H1 (cell line): ENCODE measurements at regions not wholly inside any gene's neighbourhood (a gene's known extent, or its start where the extent isn't known, plus 50 kb on each side); places are given as distances from the start of the nearest gene placed in this dataset.

Experiments
- CTCF ChIA-PET: fragments of 300-600 bp; sonication (Branson Sonifier 250); formaldehyde crosslinking; loops from one replicate; lab custom pipeline; 2021; ENCODE audit not compliant: partially characterized antibody; lab: Charles Lee
- POLR2A ChIA-PET: fragments of 300-600 bp; sonication (Branson Sonifier 250); formaldehyde crosslinking; loops from one replicate; lab custom pipeline; 2021; ENCODE audit warnings: inconsistent platforms; ENCODE audit not compliant: partially characterized antibody; lab: Charles Lee
- DNase-seq, 2 experiments: peaks; one replicate each; pipeline versions ENCODE4 v3.0.0 to v3.0.0-alpha.2; 2010 to 2022; ENCODE audit warnings: low spot score in 2 of 2, low read depth in 1 of 2, mixed read lengths in 1 of 2
- FAIRE-seq: peaks from 2 replicates; lab custom pipeline; 2011; peaks lifted over from hg19 to GRCh38; lab: Jason Lieb, UNC
- H2AFZ ChIP-seq: 2 replicates; pipeline ENCODE4 v1.8.1; 2012; ENCODE audit warnings: low read length, inconsistent platforms
- H2AK5ac ChIP-seq: 2 replicates; pipeline ENCODE4 v1.6.1; 2013; ENCODE audit warnings: low read depth, low read length
- H2BK120ac ChIP-seq: replicated peaks from 2 replicates; pipeline ENCODE3; 2013; ENCODE audit warnings: low read depth, low read length, inconsistent platforms
- H2BK12ac ChIP-seq: 2 replicates; pipeline ENCODE4 v1.6.1; 2013; ENCODE audit warnings: low read depth, low read length
- H2BK15ac ChIP-seq: 2 replicates; pipeline ENCODE4 v1.6.1; 2013; ENCODE audit warnings: low read length
- H2BK20ac ChIP-seq: 2 replicates; pipeline ENCODE4 v1.6.1; 2013; ENCODE audit warnings: low read length
- H2BK5ac ChIP-seq: 2 replicates; pipeline ENCODE4 v1.6.1; 2013; ENCODE audit warnings: low read depth, low read length
- H3K14ac ChIP-seq: 2 replicates; pipeline ENCODE4 v1.6.1; 2013; ENCODE audit warnings: inconsistent platforms; ENCODE audit not compliant: insufficient read length
- H3K18ac ChIP-seq: 2 replicates; pipeline ENCODE4 v1.6.1; 2013; ENCODE audit warnings: low read length; ENCODE audit errors: extremely low read depth
- H3K23ac ChIP-seq: 2 replicates; pipeline ENCODE4 v1.6.1; 2013; ENCODE audit warnings: inconsistent platforms; ENCODE audit not compliant: insufficient read length
- H3K23me2 ChIP-seq: 2 replicates; pipeline ENCODE4 v1.6.1; 2013; ENCODE audit warnings: low read depth, low read length
- H3K27ac ChIP-seq: 2 replicates; pipeline ENCODE4 v1.6.1; 2011; ENCODE audit warnings: low read depth, low read length, inconsistent platforms
- H3K27me3 ChIP-seq, 4 experiments: replicated peaks in 1 of 4; 1 replicate in 1 of 4; 2 replicates in 3 of 4; pipeline versions ENCODE4 v1.6.1 to v1.8.1; 2011 to 2013; ENCODE audit warnings: low read length in 3 of 4, mild to moderate bottlenecking in 3 of 4, inconsistent platforms in 2 of 4, mixed read lengths in 2 of 4, moderate library complexity in 1 of 4; ENCODE audit not compliant: control insufficient read depth in 3 of 4, insufficient read depth in 3 of 4; ENCODE audit errors: extremely low read depth in 1 of 4
- H3K36me3 ChIP-seq, 4 experiments: 2 replicates each; pipeline versions ENCODE4 v1.6.1 to v1.8.1; 2011 to 2013; ENCODE audit warnings: mild to moderate bottlenecking in 4 of 4, low read length in 3 of 4, moderate library complexity in 2 of 4, control low read depth in 1 of 4, inconsistent platforms in 1 of 4; ENCODE audit not compliant: insufficient read depth in 4 of 4, control insufficient read depth in 2 of 4
- H3K4ac ChIP-seq: replicated peaks from 2 replicates; pipeline ENCODE3; 2013; ENCODE audit warnings: low read length, low read depth, mixed read lengths, inconsistent platforms; ENCODE audit not compliant: insufficient read length
- H3K4me1 ChIP-seq, 4 experiments: replicated peaks in 1 of 4; 1 replicate in 1 of 4; 2 replicates in 3 of 4; pipeline versions ENCODE4 v1.6.1 to v1.8.1; 2011 to 2013; ENCODE audit warnings: low read length in 3 of 4, inconsistent platforms in 2 of 4, mixed read lengths in 1 of 4; ENCODE audit not compliant: insufficient read depth in 4 of 4, control insufficient read depth in 3 of 4
- H3K4me2 ChIP-seq, 2 experiments: 2 replicates each; pipeline versions ENCODE4 v1.6.1 to v1.8.1; 2011 to 2013; ENCODE audit warnings: low read depth in 2 of 2, low read length in 2 of 2, control low read depth in 1 of 2, inconsistent platforms in 1 of 2, mild to moderate bottlenecking in 1 of 2; ENCODE audit not compliant: insufficient read depth in 1 of 2
- H3K4me3 ChIP-seq, 4 experiments: fragments of 200-600, 300-600 bp in 1 of 4; sonication (generic), shearing (Covaris generic), sonication (Bioruptor Twin) in 1 of 4; 2 replicates each; pipeline versions ENCODE4 v1.5.1 to v1.8.1; 2011 to 2016; ENCODE audit warnings: low read length in 4 of 4, low read depth in 3 of 4, control low read depth in 2 of 4, inconsistent platforms in 2 of 4, mild to moderate bottlenecking in 2 of 4, mixed read lengths in 1 of 4, moderate library complexity in 1 of 4; ENCODE audit not compliant: insufficient read depth in 2 of 4; ENCODE audit errors: extremely low read depth in 1 of 4
- H3K56ac ChIP-seq: replicated peaks from 2 replicates; pipeline ENCODE3; 2013; ENCODE audit warnings: low read depth, mild to moderate bottlenecking, mixed read lengths, low read length, inconsistent platforms; ENCODE audit not compliant: insufficient read length
- H3K79me1 ChIP-seq: 2 replicates; pipeline ENCODE4 v1.6.1; 2013; ENCODE audit warnings: low read depth, low read length, control low read depth
- H3K79me2 ChIP-seq, 2 experiments: 2 replicates each; pipeline versions ENCODE4 v1.6.1 to v1.8.1; 2012 to 2013; ENCODE audit warnings: low read length in 2 of 2, mild to moderate bottlenecking in 2 of 2, inconsistent platforms in 1 of 2; ENCODE audit not compliant: insufficient read depth in 2 of 2, control insufficient read depth in 1 of 2
- H3K9ac ChIP-seq, 4 experiments: replicated peaks in 1 of 4; 1 replicate in 1 of 4; 2 replicates in 3 of 4; pipeline versions ENCODE4 v1.6.1 to v1.8.1; 2011 to 2013; ENCODE audit warnings: low read depth in 3 of 4, low read length in 3 of 4, control low read depth in 2 of 4, mild to moderate bottlenecking in 2 of 4, moderate library complexity in 2 of 4, inconsistent platforms in 1 of 4; ENCODE audit errors: extremely low read depth in 1 of 4
- H3K9me3 ChIP-seq, 2 experiments: 2 replicates each; pipeline versions ENCODE4 v1.6.1 to v1.8.1; 2012 to 2013; ENCODE audit warnings: mild to moderate bottlenecking in 2 of 2, moderate library complexity in 2 of 2, control low read depth in 1 of 2, inconsistent platforms in 1 of 2, low read depth in 1 of 2, low read length in 1 of 2, mixed read lengths in 1 of 2; ENCODE audit not compliant: insufficient read depth in 2 of 2
- H4K20me1 ChIP-seq, 2 experiments: replicated peaks in 1 of 2; 2 replicates each; pipeline versions ENCODE3 to v1.8.1; 2011 to 2013; ENCODE audit warnings: inconsistent platforms in 2 of 2, low read length in 2 of 2, mild to moderate bottlenecking in 1 of 2; ENCODE audit not compliant: insufficient read depth in 2 of 2, control insufficient read depth in 1 of 2
- H4K5ac ChIP-seq: 2 replicates; pipeline ENCODE4 v1.6.1; 2013; ENCODE audit warnings: low read length, low read depth, mixed read lengths, inconsistent platforms; ENCODE audit not compliant: insufficient read length
- H4K8ac ChIP-seq: 2 replicates; pipeline ENCODE4 v1.8.0; 2013; ENCODE audit warnings: mild to moderate bottlenecking, moderate library complexity, low read length, inconsistent platforms; ENCODE audit not compliant: insufficient read depth; ENCODE audit errors: extremely low read depth
- H4K91ac ChIP-seq: replicated peaks from 2 replicates; pipeline ENCODE3; 2013; ENCODE audit warnings: low read length, mixed read lengths, inconsistent platforms; ENCODE audit not compliant: insufficient read length
- ASH2L ChIP-seq: fragments of 200-600, 300-600 bp; sonication (generic); IDR thresholded peaks from one replicate; pipeline ENCODE4 v1.7.1; 2017; ENCODE audit warnings: low read length
- CBX5 ChIP-seq: fragments of 300-800, 300-1000 bp; sonication (generic); IDR thresholded peaks from 2 replicates; pipeline ENCODE4 v1.7.1; 2016; ENCODE audit warnings: antibody characterized with exemption, low read length, low read depth
- GTF2F1 ChIP-seq: IDR thresholded peaks from 2 replicates; pipeline ENCODE4 v1.6.1; 2012; ENCODE audit warnings: low read depth, low read length, improper control_type of control experiment, borderline replicate concordance
- KDM1A ChIP-seq: fragments of 200-600, 300-600 bp; sonication (generic); IDR thresholded peaks from 2 replicates; pipeline ENCODE4 v1.7.1; 2016; ENCODE audit warnings: mild to moderate bottlenecking, low read length, borderline replicate concordance
- KDM4A ChIP-seq: IDR thresholded peaks from one replicate; pipeline ENCODE4 v1.7.1; 2012; ENCODE audit warnings: low read depth, mild to moderate bottlenecking, moderate library complexity, low read length, inconsistent platforms; ENCODE audit not compliant: severe bottlenecking
- PHF8 ChIP-seq: fragments of 200-600 bp; sonication (generic); conservative IDR thresholded peaks from 2 replicates; pipeline ENCODE4 v1.7.1; 2012; ENCODE audit warnings: low read depth, mild to moderate bottlenecking, inconsistent platforms, low read length, moderate library complexity
- RNF2 ChIP-seq: fragments of 200-900, 300-1000 bp; sonication (generic); IDR thresholded peaks from 2 replicates; pipeline ENCODE4 v1.7.1; 2016; ENCODE audit warnings: borderline replicate concordance, low read depth, mild to moderate bottlenecking, antibody characterized with exemption, low read length; ENCODE audit not compliant: poor library complexity, severe bottlenecking; ENCODE audit errors: missing control alignments
- SIX5 ChIP-seq: IDR thresholded peaks from 2 replicates; pipeline ENCODE4 v1.6.1; 2011; ENCODE audit warnings: mild to moderate bottlenecking, low read depth, low read length
- TAF1 ChIP-seq: IDR thresholded peaks from 2 replicates; pipeline ENCODE4 v1.6.1; 2011; ENCODE audit warnings: mild to moderate bottlenecking, low read depth, low read length
- YY1 ChIP-seq: IDR thresholded peaks from 2 replicates; pipeline ENCODE4 v1.6.1; 2011; ENCODE audit warnings: low read depth, mild to moderate bottlenecking, low read length
- ZNF274 ChIP-seq: IDR thresholded peaks from 2 replicates; pipeline ENCODE4 v1.7.0; 2012; ENCODE audit warnings: low read length, borderline replicate concordance; ENCODE audit errors: extremely low read depth
- WGBS, 2 experiments: shearing (Covaris generic) in 1 of 2; methylation state at CpG; one replicate each; pipeline versions ENCODE4 v1.1.6 to v1.1.7; 2013 to 2015; ENCODE audit warnings: low lambda C conversion rate in 2 of 2, mixed read lengths in 2 of 2, inconsistent platforms in 1 of 2, low coverage in 1 of 2, missing lambda C conversion rate in 1 of 2; ENCODE audit not compliant: insufficient replicate concordance in 2 of 2, insufficient coverage in 1 of 2, insufficient read length in 1 of 2; ENCODE audit errors: extremely low coverage in 1 of 2, missing lambda C conversion rate in 1 of 2; 5-methylcytosine and 5-hydroxymethylcytosine counted together
- TF ChIP-seq, protein P1 (sequence below): IDR thresholded peaks from 2 replicates; pipeline ENCODE4 v1.6.1; 2012; ENCODE audit warnings: inconsistent platforms

DNA sequence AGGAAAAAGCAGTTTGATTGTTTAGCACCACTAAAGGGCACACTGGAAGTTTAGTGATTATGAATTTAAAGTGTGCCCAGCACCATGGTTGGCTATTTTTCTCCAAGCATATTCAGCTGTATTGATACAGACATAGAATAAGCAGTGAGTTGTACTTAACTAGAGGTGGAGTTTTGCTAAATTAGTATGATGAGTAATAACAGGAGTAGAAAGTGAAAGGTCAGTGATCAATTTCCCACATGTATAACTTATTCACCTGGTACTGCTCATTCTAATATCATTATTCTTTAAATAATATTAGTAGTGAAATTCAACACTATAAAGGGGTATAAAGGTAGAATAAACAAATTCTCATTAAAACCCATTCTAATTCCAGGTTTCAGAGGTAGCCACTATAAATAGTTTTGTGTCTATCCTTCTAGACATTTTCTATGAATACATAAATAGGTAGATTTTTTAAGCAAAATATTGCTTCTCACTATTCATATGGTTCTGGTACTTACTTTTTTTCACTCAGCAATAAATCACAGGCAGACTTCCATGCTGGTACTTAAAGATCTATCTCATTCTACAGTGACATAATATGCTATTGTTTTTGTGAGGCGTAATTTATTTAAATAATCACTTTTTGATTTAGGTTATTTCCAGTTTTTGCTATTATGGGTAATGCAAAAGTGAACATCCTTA is 732.9 kb downstream of the VGLL3 start:
- no peak for FAIRE-seq
- Histone ChIP-seq H4K20me1 (no peaks in the 10 kb centered on the region), H3K79me1 (no peaks in the 10 kb centered on the region), H4K8ac (no peak overlapping the region), H4K5ac (no peak overlapping the region), H3K36me3 (no peaks in the 10 kb centered on the region; a peak in 2 of 8 replicates), H2BK15ac (no peak overlapping the region), H3K23ac (no peak overlapping the region), H2AK5ac (no peak overlapping the region), H3K79me2 (no peaks in the 10 kb centered on the region), H3K27me3 (no peaks in the 10 kb centered on the region), H2BK12ac (no peak overlapping the region), H3K23me2 (no peaks in the 10 kb centered on the region), H2BK20ac (no peak overlapping the region), H2AFZ (no peak overlapping the region; the same call in 1 of the 2 replicates), H3K27ac (no peak overlapping the region), H3K56ac (no peak overlapping the region), H2BK5ac (no peak overlapping the region), H4K91ac (no peak overlapping the region), H3K14ac (no peak overlapping the region), H3K18ac (no peak overlapping the region), H3K9ac (no peak overlapping the region), H3K4me1 (peaks cover 0 to 3% (median 1%) of the 10 kb centered on the region in 4 experiments; a peak in 5 of 7 replicates), H3K9me3 (peaks cover 4% of the 10 kb centered on the region in 2 experiments; a peak in 2 of 4 replicates), H3K4me2 (no peak overlapping the region), H3K4ac (no peak overlapping the region), H3K4me3 (no peak overlapping the region), H2BK120ac (no peak overlapping the region)
- TF ChIP-seq PHF8 (no peak), CBX5 (no peak), SIX5 (no peak), GTF2F1 (no peak), RNF2 (no peak), KDM1A (no peak), ZNF274 (no peak), ASH2L (no peak), TAF1 (no peak), YY1 (no peak), KDM4A (no peak)
- TF ChIP-seq, protein P1, sequence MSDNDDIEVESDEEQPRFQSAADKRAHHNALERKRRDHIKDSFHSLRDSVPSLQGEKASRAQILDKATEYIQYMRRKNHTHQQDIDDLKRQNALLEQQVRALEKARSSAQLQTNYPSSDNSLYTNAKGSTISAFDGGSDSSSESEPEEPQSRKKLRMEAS = no peak
- DNase-seq = no peak
- CTCF ChIA-PET = no interaction called here
- WGBS, 2 experiments = 92% methylated on average over 1 of the region's 1 CpG; no CpG with 5 or more reads in 1 of the 2 experiments
- POLR2A ChIA-PET = no interaction called here
